ENCODE measurements at regions not wholly inside any gene's neighbourhood (a gene's known extent, or its start where the extent isn't known, plus 50 kb on each side); places are given as distances from the start of the nearest gene placed in this dataset.
A peak's percentile ranks its signal among the peaks of the same experiment; 100 is the strongest.
"Not testable (repeated sequence)": the region's sequence is repeated elsewhere in the genome, so short reads cannot be mapped to it uniquely, and the experiment has no call there.

DNA sequence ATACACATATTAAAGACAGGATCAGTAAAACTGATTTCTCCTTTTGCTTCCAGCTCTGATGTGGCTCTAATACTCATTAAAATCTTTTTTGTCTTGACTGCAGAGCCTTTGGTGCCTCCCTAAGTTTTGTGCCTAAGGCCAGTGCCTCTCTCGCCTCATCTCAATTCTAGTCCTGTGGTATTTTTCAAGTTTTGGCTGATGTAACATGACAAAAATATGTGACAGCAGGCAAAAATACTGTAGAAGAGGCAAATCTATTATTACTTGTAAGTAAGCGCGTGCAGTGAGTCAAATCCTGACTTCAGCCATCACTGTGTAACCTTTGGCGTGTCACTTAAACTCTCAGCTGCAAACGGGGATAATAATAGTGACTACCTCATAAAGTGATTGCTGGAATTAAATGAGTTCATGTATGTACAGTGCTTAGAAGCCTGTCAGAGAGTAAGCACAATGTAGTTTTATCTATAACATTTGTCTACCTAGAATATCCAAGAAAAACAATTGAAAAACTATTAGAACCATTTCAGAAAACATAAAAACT, 74.0 kb downstream of the MAB21L3 start:
- no peak overlapping the region for H3K4me3 ChIP-seq
- no peak overlapping the region for H3K27ac ChIP-seq

DNA sequence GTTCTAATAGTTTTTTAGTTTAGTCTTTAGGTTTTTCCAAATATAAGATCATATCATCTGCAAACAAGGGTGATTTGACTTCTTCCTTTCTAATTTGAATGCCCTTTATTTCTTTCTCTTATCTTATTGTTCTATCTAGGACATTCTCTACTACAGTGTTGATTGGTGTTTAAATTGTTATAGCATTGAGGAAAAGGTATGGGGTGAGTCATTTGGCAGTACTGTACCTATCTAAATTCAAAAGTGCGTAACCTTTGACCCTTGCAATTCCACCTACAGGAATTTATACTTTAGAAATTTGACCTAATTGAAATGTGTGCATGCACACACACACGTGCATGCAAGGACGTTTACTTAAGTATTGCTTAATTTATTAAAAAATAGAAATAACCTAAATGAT, 78.3 kb downstream of the MAB21L3 start:
- H3K27ac ChIP-seq: no peak overlapping the region
- no peak overlapping the region for H3K4me3 ChIP-seq

DNA sequence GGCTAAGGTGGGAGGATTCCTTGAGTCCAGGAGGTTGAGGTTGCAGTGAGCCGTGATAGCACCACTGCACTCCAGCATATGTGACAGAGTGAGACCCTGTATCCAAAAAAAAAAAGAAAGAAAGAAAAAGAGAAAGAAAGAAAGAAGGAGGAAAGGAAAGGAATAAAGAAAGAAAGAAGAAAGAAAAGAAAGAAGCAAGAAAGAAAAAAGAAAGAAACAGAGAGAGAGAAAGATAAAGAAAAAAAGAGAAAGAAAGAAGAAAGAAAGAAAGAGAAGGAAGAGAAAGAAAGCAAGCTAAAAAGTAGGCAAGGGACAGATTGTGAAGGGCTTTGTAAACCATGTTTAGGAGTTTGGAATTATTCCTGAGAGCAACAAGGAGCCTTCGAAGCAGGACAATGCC, 80.1 kb downstream of the MAB21L3 start:
- H3K4me3 ChIP-seq: no peak overlapping the region
- no peak overlapping the region for H3K27ac ChIP-seq

DNA sequence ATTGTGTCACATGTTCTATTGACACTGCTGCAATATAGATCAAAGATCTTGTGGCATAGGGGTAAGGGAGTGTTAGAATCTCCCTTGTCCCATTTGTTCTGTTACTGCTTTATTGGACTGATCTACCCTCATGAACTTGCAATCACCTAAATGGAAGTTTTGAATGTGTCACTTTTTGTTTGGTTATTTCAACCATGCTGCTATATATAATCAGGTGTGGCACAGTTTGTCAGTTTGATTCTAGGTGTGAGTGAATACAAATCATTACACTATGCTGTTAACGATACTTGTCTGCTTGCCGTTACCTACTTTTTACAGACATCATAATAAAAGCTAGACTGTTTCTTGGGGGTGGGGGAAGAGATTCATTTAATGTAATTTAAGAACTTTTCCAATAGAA, 82.6 kb downstream of the MAB21L3 start:
- H3K27ac ChIP-seq: no peak overlapping the region
- no peak overlapping the region for H3K4me3 ChIP-seq

DNA sequence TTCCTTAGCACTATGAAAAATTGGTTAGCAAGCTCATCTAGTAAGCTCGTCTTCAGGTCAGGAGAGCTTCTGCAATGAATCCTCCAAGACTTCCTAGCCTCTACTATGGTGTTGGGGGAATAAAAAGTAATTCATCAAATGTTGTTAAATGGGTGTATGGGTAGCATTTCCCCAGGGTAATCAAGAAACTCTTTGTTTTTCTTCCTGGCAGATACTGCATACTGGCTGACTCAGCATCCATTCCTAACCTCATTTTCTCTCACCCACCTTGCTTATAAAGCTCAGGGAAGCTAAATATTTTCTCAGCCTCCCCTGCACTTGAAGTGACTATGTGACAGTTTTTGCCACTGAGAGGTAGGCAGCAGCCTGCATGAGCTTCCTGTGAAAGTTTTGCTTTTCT, 83.4 kb downstream of the MAB21L3 start:
- H3K4me3 ChIP-seq: no peak overlapping the region
- H3K27ac ChIP-seq: no peak overlapping the region

DNA sequence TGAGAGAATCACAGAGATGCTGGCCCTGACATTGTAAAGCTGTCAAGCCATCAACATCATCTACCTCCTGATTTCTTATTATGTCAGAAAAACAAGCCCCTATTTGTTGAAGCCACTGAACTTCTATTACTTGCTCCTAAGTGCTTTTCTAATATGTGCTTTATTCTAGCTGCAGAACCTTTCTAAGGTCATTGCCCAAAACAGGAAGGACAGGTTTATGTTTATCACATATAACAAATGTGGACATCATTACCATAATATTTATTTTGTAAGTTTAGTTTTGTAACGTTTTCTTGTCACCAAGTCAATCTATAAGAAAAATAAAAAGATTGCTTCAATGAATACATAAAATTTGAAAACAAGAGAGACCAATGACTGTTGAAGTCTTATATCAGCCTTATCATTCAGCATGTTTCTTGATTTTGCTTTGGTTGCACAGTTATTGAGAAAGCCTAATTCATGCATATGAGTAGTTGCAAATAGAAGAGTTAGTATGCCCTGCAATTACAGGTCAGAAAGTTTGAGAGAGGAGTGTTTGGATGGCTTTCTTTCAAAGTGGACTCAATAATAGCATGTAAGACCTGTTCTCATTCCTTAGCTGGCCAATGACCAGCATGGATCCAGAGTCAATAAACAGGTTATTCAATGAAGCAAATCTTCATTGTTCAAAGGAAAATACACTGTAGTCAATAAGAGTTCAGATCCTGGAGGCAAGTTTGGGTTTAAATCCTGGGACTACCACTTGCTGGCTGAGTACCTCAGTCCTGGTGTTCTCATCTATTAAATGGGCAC, 84.1 kb downstream of the MAB21L3 start:
- no peak overlapping the region for H3K27ac ChIP-seq

DNA sequence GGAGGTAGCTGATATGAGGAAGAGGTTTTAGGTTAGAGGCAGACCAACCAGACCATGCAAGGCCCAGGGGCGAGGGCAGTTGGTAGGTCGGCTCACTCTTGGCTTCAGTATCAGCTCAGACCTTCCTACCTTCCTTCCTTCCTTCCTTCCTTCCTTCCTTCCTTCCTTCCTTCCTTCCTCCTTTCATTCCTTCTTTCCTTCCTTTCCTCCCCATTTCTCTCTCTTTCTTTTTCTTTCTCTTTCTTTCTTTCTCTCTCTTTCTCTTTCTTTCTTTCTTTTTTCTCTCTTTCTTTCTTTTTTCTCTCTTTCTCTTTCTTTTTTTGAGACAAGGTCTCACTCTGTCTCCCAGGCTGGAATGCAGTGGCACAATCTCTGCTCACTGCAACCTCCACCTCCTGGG, 89.1 kb downstream of the MAB21L3 start:
- H3K4me3 ChIP-seq, H3K27ac ChIP-seq: not testable (repeated sequence)

More for the DNA sequence above, 84.1 kb downstream of the MAB21L3 start:
- no peak overlapping the region for H3K4me3 ChIP-seq

DNA sequence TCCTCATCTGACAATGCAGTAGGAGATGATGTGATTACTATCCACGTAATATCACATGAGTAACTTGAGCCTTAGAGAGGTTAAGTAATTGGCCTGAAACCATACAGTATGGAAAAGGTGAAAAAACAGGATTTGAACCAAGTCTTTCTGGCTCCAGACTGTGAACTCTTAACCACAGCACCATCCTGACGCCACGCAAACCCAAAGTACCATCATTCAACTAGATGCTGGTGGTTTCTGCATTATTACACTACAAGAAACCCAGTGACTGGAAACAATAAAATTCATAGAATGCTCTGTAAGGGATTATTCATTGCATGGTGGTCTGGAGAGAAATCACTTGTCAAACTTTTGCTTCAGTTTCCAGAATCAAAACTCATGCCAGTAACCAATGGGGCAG, 90.7 kb downstream of the MAB21L3 start:
- no peak overlapping the region for H3K4me3 ChIP-seq
- H3K27ac ChIP-seq: no peak overlapping the region

DNA sequence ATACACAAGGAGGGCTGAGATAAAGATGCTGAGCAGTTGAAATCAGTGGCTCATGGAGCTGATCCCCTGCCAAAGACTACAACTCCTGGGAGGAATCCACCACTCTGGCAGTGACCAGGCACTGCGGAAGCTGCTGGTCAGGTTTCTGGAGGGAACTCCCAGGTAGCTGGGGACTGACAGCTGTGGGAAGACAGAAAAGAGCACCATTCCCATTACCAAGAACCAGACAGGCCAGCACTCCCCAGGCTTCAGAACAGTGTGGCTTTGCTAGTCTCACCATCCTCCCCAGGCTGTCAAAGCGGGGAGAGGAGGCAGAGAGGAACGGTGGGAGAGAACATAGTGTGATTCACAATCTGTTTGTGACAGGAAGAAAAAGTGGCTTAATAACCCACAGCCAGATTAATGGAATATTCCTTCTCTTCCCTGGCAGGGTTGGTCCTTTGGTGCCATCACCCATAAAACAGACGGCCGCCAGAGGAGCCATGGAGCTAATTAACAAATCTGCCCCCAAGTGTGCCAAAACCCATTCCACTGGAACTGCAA, 92.1 kb downstream of the MAB21L3 start:
- peak overlapping the region in 1 of 21 experiments; percentile 12 for H3K27ac ChIP-seq

DNA sequence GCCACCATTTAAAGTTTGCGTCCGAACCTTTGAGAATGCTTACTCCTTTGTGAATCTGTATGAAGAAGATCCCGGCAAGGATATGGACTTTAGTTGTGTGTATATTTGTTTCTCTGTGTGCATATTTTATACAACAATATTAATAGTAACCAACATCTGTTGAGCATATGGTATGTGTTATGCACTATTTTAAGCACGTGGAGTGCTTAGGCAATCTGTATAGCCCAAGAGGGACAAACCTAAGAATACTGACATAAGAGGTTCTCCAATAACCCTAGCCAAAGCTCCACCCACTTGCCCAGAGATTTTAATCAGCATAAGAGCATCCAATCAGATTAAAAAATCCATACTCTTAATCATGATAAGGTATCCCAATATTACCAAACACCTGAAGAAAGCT, 92.7 kb downstream of the MAB21L3 start:
- H3K4me3 ChIP-seq: no peak overlapping the region
- no peak overlapping the region for H3K27ac ChIP-seq

More for the DNA sequence above, 92.1 kb downstream of the MAB21L3 start:
- no peak overlapping the region for H3K4me3 ChIP-seq

DNA sequence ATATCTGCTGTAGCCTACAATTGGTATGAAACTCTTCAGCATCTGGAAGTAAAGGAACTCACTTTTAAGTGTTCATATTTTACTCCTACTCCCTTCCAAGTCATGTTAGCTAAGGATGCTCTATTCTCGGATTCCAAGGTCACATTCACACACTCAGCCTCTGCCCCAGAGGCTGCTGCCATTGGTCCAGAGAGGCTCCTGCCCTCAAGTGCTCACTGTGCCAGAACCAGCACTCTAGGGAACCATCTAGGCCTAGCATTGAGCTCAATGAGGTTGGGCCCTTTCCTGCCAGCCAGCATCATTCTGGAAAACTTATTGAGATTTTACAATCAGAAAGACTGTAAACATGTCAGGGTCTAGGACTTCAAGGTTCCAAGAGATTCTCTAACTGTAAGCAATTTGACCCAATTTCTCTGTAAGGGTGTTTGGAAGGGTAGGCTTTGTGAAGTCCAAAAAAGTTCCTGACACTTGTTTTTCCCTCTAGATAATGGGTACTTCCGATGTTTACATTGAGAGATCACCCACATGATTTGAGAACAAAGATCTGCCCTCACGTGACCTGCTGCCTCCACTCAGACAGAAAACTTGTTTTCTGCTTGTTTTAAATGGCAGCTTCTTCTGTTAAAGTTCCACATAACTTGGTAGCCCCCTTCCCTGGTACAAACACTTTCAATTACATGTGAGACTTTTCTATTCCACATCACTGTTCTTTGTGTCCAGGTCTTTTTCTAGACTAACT, 94.9 kb downstream of the MAB21L3 start:
- no peak overlapping the region for H3K4me3 ChIP-seq
- H3K27ac ChIP-seq: no peak overlapping the region

DNA sequence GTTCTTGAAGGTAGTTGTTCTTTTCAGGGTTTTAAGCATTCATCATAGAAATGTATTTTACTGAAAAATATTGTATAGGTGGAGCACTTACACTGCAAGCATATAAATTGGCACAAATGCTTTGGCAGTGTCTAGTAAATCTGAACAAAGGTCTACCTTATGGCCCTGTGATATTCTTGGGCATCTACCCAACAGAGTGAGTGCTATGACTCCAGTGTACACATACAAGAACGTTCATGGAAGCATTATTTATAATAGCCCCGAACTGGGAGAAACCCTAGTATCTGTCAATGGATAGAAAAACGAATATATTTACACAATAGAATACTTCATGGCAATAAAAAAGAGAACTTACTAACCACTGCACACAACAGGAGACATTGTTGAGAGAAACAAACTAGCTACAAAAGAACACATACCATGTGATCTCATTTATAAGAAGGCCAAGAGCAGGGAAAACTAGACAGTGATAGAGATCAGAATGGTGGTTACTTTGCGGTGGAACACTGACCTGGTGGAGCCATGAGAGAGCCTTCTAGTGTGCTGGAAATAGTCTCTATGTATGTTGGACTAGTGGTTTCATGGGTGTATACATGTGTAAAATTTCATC, 96.0 kb downstream of the MAB21L3 start:
- no peak overlapping the region for H3K4me3 ChIP-seq

DNA sequence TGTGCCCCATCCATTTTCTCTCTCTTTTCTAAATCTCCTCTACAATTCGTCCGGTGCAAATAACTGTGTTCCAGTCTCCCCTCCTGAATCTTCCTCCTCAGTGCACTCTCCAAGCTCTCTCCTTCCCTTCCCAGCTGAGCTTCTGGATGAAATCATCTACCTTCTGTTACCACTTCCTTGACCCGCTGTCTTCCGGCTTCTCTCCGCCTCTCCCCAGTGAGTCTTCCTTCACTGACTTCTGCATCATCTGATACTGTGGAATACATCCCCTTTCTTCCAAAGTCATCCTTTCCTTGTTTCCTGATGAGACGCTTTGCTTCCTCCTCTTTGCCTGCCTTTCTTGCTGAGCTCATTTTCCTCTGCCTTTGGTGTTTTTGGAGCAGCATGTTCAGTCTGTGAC, 96.9 kb downstream of the MAB21L3 start:
- Histone ChIP-seq H3K27ac (no peak overlapping the region), H3K4me3 (no peak overlapping the region)

More for the DNA sequence above, 96.0 kb downstream of the MAB21L3 start:
- no peak overlapping the region for H3K27ac ChIP-seq

DNA sequence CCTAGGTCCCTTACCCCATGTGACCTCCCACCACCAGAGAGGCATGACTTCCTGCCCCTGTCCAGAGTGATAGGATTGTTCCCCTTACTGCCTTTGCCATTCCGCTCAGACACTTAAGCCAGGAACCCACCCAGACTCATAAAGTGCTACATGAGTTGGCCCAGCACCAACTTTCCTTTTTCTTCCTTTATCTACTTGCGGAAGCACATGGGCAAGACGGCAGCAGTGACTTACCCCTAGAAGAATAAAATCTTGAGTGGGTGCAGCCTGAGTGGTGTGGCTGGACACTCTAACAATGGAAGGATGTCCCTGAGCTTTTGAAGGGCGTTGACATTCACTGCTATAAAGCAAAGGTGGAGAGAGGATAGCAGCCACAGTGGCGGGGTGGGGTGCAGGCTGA, 100.1 kb downstream of the MAB21L3 start:
- H3K27ac ChIP-seq: no peak overlapping the region
- H3K4me3 ChIP-seq: no peak overlapping the region

DNA sequence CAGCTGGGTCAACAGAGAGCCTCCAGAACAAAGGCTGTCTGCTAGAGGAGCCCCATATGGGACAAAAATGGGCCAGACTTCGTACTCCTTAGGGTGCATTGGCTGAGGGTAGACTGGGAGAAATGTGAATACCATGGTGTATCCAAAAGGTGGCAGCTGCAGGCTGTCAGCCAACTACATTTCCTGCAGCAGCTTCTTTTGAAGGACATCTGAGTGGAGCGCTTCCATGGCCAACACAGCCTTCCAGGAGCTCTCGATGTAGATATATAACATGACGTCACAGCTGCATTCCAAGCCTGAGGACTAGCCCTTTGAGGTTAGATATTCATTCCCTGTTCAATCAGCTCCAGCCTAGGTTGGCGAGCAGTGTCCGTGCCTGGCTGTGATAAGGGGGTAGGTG, 107.7 kb downstream of the MAB21L3 start:
- no peak overlapping the region for H3K4me3 ChIP-seq
- no peak overlapping the region for H3K27ac ChIP-seq

DNA sequence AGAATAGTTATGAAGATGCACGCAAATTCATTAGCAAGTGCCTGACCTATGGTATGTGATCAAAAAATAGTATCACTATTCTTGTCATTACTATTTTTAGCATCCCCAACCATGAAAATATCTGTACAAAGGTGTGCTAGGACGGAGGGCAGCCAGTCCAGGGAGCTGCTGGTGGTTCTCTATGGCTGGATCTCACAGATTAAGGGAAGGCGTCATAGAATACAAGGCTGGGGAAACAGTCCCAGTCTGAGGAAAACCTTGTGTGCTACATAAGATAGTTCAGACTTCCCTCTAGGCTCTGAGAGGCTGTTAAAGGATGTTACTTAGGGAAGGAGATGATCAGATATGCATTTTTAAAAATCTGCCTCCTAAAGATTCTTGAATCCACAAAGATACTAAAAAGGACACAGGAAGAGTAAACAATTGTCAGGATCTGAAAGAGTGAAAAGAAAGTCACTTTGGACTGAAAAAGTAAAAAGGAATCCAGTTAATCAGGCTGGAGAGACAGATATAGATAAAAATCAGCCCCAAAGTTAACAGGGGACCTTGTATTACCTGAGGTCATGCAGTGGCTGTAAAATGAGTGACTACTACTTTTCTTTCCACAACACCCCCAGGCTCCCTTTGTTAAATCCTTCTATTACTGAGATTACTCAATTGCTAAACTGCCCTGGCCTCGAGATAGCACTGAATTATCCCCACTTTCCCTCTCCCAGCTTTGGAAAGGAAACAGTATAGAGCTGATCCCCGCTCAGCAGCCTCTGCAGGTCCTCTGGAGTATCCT, 108.6 kb downstream of the MAB21L3 start:
- no peak overlapping the region for H3K27ac ChIP-seq
- no peak overlapping the region for H3K4me3 ChIP-seq

DNA sequence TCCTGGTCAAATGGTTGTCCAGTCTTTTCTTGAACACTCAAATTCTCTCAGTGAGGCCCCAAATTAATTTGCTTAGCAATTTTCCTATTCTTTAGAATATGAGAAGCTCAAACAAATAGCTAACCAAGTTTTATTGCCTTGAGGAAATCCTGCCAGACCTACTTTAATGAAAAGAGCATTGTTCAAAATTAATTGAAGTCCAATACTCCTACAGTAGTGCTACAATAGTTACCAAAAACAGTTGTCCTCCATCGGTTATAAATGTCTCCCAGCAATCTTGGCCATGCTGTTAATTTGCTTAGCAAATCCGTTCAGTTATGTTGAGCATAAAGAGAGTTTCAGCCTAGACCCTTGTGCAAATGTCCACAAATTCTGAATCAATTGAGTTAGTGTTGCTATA, 112.9 kb downstream of the MAB21L3 start:
- no peak overlapping the region for H3K27ac ChIP-seq
- H3K4me3 ChIP-seq: no peak overlapping the region

DNA sequence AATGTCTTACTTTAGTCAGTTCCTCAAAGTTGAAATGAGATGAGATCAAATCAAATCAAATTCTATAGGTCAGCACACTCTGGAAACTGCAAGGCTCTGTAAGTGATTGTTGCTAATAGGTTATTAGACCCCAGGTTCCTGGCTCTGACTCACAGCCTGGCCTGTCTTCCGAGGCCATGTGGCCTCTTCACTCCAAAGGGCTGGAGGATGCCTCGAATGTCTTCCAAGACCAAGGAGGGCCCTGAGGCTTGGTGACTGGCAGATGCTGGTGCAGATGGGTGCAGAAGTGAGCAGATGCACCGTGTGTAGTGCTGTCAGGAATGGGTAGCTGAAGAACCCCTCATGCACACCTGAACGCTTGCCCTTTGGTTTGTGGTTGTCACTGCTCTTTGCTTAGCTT, 113.4 kb downstream of the MAB21L3 start:
- Histone ChIP-seq H3K27ac (no peak overlapping the region), H3K4me3 (no peak overlapping the region)

DNA sequence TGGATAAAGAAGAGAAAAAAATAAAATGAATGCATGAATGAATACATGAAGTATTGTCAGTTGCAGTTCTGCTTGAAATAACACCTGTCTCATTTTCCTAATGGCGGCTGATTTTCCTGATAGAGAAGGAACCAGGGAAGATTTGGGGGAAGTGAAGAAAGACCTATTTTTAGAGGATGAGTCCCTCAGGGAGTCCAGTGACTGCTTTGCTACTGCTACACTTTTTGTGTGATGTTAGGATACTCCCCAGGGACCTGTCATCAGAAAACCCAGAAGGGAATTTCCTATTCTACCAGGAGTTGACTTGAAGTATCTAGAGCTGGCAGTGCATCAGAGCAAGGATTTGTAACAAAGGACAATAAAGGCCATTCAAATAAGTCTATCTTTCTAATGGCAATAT, 114.8 kb downstream of the MAB21L3 start:
- no peak overlapping the region for H3K27ac ChIP-seq
- no peak overlapping the region for H3K4me3 ChIP-seq

DNA sequence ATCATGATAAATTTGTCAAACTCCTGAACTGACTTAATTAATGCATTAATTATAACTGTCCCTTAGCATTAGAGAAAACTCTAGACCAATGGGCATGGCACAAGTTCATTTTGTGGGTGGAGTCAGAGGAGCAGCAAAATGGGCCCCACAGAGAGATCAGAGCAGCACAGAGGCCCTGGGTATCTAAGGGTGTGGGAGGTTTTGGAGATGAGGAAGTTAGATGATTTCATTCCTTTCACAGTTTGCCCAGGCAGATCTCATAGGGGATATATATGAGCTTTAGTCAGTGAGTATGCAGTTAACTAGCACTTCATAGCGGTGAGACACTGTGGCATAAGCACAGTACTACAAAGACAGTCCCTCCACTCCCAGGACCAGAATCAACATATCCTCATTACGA, 117.3 kb downstream of the MAB21L3 start:
- Histone ChIP-seq H3K27ac (no peak overlapping the region), H3K4me3 (no peak overlapping the region)
